Psoas muscle (tissue), 7 donors: ENCODE measurements at regions not wholly inside any gene's neighbourhood (a gene's known extent, or its start where the extent isn't known, plus 50 kb on each side); places are given as distances from the start of the nearest gene placed in this dataset.

ENCODE experiments used
- ATAC-seq, 4 donors: fragments of 200-7000 bp; cut with Tn5 transposase; one replicate each; pipeline ENCODE4 v1.9.1; 2020; ENCODE audit warnings: moderate library complexity in 3 of 4, mild to moderate bottlenecking in 2 of 4
- DNase-seq, 2 donors: peaks; one replicate each; pipeline ENCODE4 v3.0.0-alpha.2; 2020
- H3K27ac ChIP-seq: fragments of 200-600 bp; one replicate; pipeline ENCODE4 v1.8.0; 2022
- H3K27me3 ChIP-seq, 3 donors: fragments of 200-600 bp in 1 of 3; one replicate each; pipeline versions ENCODE4 v1.6.1 to v1.8.0; 2013 to 2022; ENCODE audit warnings: low read length in 2 of 3, mild to moderate bottlenecking in 2 of 3, moderate library complexity in 1 of 3; ENCODE audit not compliant: insufficient read depth in 3 of 3
- H3K36me3 ChIP-seq, 2 donors: fragments of 200-600 bp in 1 of 2; one replicate each; pipeline versions ENCODE4 v1.6.1 to v1.8.0; 2013 to 2022; ENCODE audit warnings: low read depth in 1 of 2, mild to moderate bottlenecking in 1 of 2, moderate library complexity in 1 of 2; ENCODE audit not compliant: insufficient read depth in 1 of 2
- H3K4me1 ChIP-seq: fragments of 200-600 bp; one replicate; pipeline ENCODE4 v1.8.0; 2022
- H3K4me3 ChIP-seq: fragments of 200-600 bp; one replicate; pipeline ENCODE4 v1.8.0; 2022; ENCODE audit warnings: mild to moderate bottlenecking
- H3K9me3 ChIP-seq: fragments of 200-600 bp; one replicate; pipeline ENCODE4 v1.8.0; 2022
- CTCF ChIP-seq: fragments of 200-600 bp; IDR thresholded peaks from one replicate; pipeline ENCODE4 v1.8.0; 2022; ENCODE audit warnings: antibody characterized with exemption
- WGBS, 3 donors: extraction: QIAGEN DNeasy Blood & Tissue Kit; methylation state at CpG; one replicate each; pipeline versions ENCODE4 v1.1.6 to v1.1.7; 2013; 5-methylcytosine and 5-hydroxymethylcytosine counted together
- intact Hi-C, 2 donors: fragments of 100-400 bp; cut with DNase I; formaldehyde crosslinking; loops; one replicate each; pipeline versions ENCODE4 v1.11.0 to v1.14.2; 2022
- donor health status: healthy with polysubstance abuse.
- donor health status: DM: no; HTN: no; CAD: no; lungs with moderate emphysema.
- donor health status: Bipolar disorder and iron deficiency.
- donor health status: healthy.
- donor health status: DM: yes; HTN: yes; CAD: no.
- donor health status: DM: no; HTN: no; CAD: no.
- donor health status: DM: yes; HTN: yes; CAD: no.

GRCh38 chr15:85867250-85867649 is 72.5 kb upstream of the KLHL25 start:
- Histone ChIP-seq H3K27ac (no peak overlapping the region), H3K36me3 (no peaks in the 10 kb centered on the region), H3K4me1 (no peaks in the 10 kb centered on the region), H3K27me3 (no peaks in the 10 kb centered on the region), H3K4me3 (no peak overlapping the region), H3K9me3 (no peaks in the 10 kb centered on the region)
- intact Hi-C loops, result loop anchor here (10.0 kb wide), 2 partner anchors 218 to 378 kb away; no protein-coding TSS in a partner anchor
- ATAC-seq (no peak), DNase-seq (no peak)
- no peak for TF ChIP-seq CTCF
- WGBS, 3 donors, result 83 to 87% (median 87%) methylated on average over 5 of the region's 5 CpGs

- DNase-seq (no peak), ATAC-seq (no peak)
- no peak for TF ChIP-seq CTCF
- H3K36me3 ChIP-seq, result no peaks in the 10 kb centered on the region
- no peaks in the 10 kb centered on the region for H3K27me3 ChIP-seq
- intact Hi-C loops, result loop anchor here (10.0 kb wide), 2 partner anchors 216 to 376 kb away; no protein-coding TSS in a partner anchor
- H3K9me3 ChIP-seq, result no peaks in the 10 kb centered on the region
- WGBS, 3 donors, result 94 to 97% (median 95%) methylated on average over 4 of the region's 4 CpGs
- H3K4me3 ChIP-seq, result no peak overlapping the region
- H3K4me1 ChIP-seq, result no peaks in the 10 kb centered on the region
- H3K27ac ChIP-seq, result no peak overlapping the region
Measured at GRCh38 chr15:85869124-85869523, 74.4 kb upstream of the KLHL25 start.

GRCh38 chr15:85870216-85871014 is 75.7 kb upstream of the KLHL25 start:
- Histone ChIP-seq H3K9me3 (no peaks in the 10 kb centered on the region), H3K27ac (no peak overlapping the region), H3K36me3 (no peaks in the 10 kb centered on the region), H3K27me3 (no peaks in the 10 kb centered on the region), H3K4me3 (no peak overlapping the region), H3K4me1 (no peaks in the 10 kb centered on the region)
- TF ChIP-seq CTCF, result no peak
- ATAC-seq, result no peak
- 49 to 57% (median 49%) methylated on average over 10 of the region's 10 CpGs for WGBS, 3 donors
- DNase-seq, result no peak
- intact Hi-C loops, result no loop called here

GRCh38 chr15:85871545-85871944 is 76.8 kb upstream of the KLHL25 start:
- intact Hi-C loops, result no loop called here
- Histone ChIP-seq H3K36me3 (no peaks in the 10 kb centered on the region), H3K4me3 (no peak overlapping the region), H3K9me3 (no peaks in the 10 kb centered on the region), H3K27me3 (no peaks in the 10 kb centered on the region), H3K4me1 (no peaks in the 10 kb centered on the region), H3K27ac (no peak overlapping the region)
- WGBS, 3 donors, result 84 to 89% (median 87%) methylated on average over 8 of the region's 8 CpGs
- DNase-seq (no peak), ATAC-seq (no peak)
- TF ChIP-seq CTCF, result no peak

- ATAC-seq, result no peak
Measured at GRCh38 chr15:85872125-85872524, 77.4 kb upstream of the KLHL25 start.

More at GRCh38 chr15:85872125-85872524, 77.4 kb upstream of the KLHL25 start:
- WGBS, 3 donors, result 92 to 96% (median 96%) methylated on average over 5 of the region's 5 CpGs
- TF ChIP-seq CTCF, result no peak
- H3K9me3 ChIP-seq, result no peaks in the 10 kb centered on the region
- H3K27ac ChIP-seq, result no peak overlapping the region
- no peaks in the 10 kb centered on the region for H3K27me3 ChIP-seq
- no peaks in the 10 kb centered on the region for H3K36me3 ChIP-seq
- intact Hi-C loops, result no loop called here
- no peak for DNase-seq
- H3K4me1 ChIP-seq, result no peaks in the 10 kb centered on the region
- no peak overlapping the region for H3K4me3 ChIP-seq
